Chondrocyte (in vitro differentiated cells): ENCODE measurements at regions not wholly inside any gene's neighbourhood (a gene's known extent, or its start where the extent isn't known, plus 50 kb on each side); places are given as distances from the start of the nearest gene placed in this dataset.

ENCODE experiments used
- DNase-seq: peaks from one replicate; pipeline ENCODE4 v3.0.0; 2021; ENCODE audit warnings: mixed read lengths, low spot score
- H3K27ac Mint-ChIP-seq: one replicate; pipeline ENCODE4 v1.8.0; 2021; ENCODE audit warnings: mild to moderate bottlenecking, moderate library complexity, mixed read lengths; ENCODE audit not compliant: unreplicated experiment
- H3K27me3 Mint-ChIP-seq: 2 replicates; pipeline ENCODE4 v1.8.0; 2021; ENCODE audit warnings: low read depth, mixed read lengths
- H3K36me3 Mint-ChIP-seq: 2 replicates; pipeline ENCODE4 v1.8.0; 2021; ENCODE audit warnings: low read depth, mixed read lengths
- H3K4me1 Mint-ChIP-seq: 2 replicates; pipeline ENCODE4 v1.8.0; 2021; ENCODE audit warnings: low read depth, mild to moderate bottlenecking, mixed read lengths
- H3K4me3 Mint-ChIP-seq: one replicate; pipeline ENCODE4 v1.8.0; 2021; ENCODE audit warnings: mild to moderate bottlenecking, moderate library complexity, mixed read lengths; ENCODE audit not compliant: unreplicated experiment
- H3K9me3 Mint-ChIP-seq: 2 replicates; pipeline ENCODE4 v1.8.0; 2021; ENCODE audit warnings: low read depth, mixed read lengths
- CTCF ChIP-seq: fragments of 200-600 bp; sonication (generic); IDR thresholded peaks from 2 replicates; pipeline ENCODE4 v1.5.0; 2021; ENCODE audit warnings: antibody characterized with exemption, mild to moderate bottlenecking, moderate library complexity

GRCh38 chr1:83626603-83627002 is 372.3 kb downstream of the TTLL7 start:
- TF ChIP-seq CTCF: no peak
- H3K4me3 Mint-ChIP-seq: no peak overlapping the region
- no peak overlapping the region for H3K27ac Mint-ChIP-seq
- no peak for DNase-seq
- H3K36me3 Mint-ChIP-seq: no peaks in the 10 kb centered on the region
- peaks cover 1% of the 10 kb centered on the region for H3K27me3 Mint-ChIP-seq
- no peaks in the 10 kb centered on the region for H3K4me1 Mint-ChIP-seq
- H3K9me3 Mint-ChIP-seq: peaks cover 5% of the 10 kb centered on the region

GRCh38 chr1:83625646-83626045 is 373.3 kb downstream of the TTLL7 start:
- H3K4me3 Mint-ChIP-seq: no peak overlapping the region
- no peaks in the 10 kb centered on the region for H3K36me3 Mint-ChIP-seq
- no peak overlapping the region for H3K27ac Mint-ChIP-seq
- no peak for TF ChIP-seq CTCF
- no peak for DNase-seq
- no peaks in the 10 kb centered on the region for H3K27me3 Mint-ChIP-seq
- H3K9me3 Mint-ChIP-seq: peaks cover 7% of the 10 kb centered on the region
- H3K4me1 Mint-ChIP-seq: no peaks in the 10 kb centered on the region

DNA sequence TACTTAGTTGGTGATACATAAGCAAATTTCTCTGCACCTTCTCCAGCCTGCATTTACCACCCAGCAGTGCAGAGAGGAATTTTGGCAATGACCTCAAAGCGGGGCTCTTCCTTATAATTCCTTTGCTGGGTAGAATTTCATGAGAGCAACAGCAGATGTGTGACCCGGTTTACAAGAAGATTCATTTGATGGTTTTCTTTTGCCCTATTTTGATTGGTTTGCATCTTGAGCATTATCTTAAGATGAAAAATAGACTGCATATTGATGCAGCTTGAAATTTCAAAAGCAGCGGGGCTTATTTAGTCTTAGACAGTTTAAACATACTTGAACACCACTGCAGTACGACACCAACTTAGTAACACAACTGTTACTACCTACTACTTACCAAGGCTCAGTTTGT is 378.9 kb downstream of the TTLL7 start:
- no peaks in the 10 kb centered on the region for H3K27me3 Mint-ChIP-seq
- H3K4me1 Mint-ChIP-seq: no peaks in the 10 kb centered on the region
- H3K27ac Mint-ChIP-seq: no peak overlapping the region
- no peak overlapping the region for H3K4me3 Mint-ChIP-seq
- TF ChIP-seq CTCF: no peak
- DNase-seq: no peak
- no peaks in the 10 kb centered on the region for H3K36me3 Mint-ChIP-seq
- H3K9me3 Mint-ChIP-seq: peaks cover 2% of the 10 kb centered on the region

DNA sequence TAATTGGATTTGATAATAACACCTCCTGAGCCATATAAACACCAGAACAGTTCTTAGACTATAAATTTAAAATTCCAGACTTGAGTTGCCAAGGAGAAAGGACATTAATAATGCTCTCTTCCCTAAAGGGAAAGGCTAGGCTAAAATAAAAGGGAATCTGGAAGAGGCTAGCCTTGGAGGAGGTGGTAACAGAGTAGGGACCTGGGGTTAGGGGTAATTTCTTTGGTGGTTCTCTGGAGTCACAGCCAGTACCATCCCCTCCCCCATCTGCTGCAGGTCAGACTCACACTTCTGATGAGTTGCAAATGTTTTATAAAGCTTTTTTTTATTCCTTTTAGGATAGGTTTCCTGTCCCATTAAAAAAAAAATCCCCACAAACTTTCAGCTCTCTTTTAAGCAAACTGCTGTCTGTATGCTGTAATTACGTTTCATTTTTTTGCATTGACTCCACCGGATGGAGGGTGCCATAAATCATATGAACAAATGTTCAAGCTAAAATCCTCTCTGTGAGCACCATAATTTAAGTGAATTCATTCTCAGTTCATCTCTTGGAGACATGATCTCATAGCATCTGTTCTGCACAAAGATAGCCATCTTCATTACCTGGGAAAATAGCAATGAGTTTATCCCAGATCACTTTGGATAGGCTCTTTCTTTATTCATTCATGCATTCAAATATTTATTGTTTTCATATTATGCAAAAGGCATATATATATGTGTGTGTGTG is 379.6 kb downstream of the TTLL7 start:
- TF ChIP-seq CTCF: no peak

DNA sequence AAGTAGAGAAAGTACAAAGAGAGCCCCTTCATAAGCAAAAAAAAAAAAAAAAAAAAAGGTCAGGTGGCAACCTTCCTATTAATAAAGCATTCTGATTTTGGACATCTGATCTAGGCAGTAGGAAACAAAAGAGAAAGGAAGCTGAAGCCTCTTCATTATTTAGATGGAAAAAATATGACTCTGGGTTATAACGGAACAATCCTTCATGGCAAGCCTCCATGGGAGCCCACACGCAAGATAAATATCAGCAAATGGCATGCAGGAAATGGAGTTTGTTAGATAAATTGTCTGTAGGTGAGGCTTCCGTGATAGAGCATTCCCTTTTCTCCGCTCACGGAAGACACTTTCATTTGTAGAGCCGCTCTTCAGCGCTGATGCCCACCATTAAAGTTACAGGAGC is 381.0 kb downstream of the TTLL7 start:
- no peak for TF ChIP-seq CTCF
- Mint-ChIP-seq H3K9me3 (peaks cover 2% of the 10 kb centered on the region), H3K27me3 (peaks cover 3% of the 10 kb centered on the region), H3K4me3 (no peak overlapping the region), H3K36me3 (no peaks in the 10 kb centered on the region), H3K27ac (no peak overlapping the region), H3K4me1 (no peaks in the 10 kb centered on the region)
- DNase-seq: no peak

More for the DNA sequence above, 379.6 kb downstream of the TTLL7 start:
- H3K27ac Mint-ChIP-seq: no peak overlapping the region
- no peaks in the 10 kb centered on the region for H3K27me3 Mint-ChIP-seq
- H3K4me3 Mint-ChIP-seq: no peak overlapping the region
- DNase-seq: no peak
- H3K36me3 Mint-ChIP-seq: no peaks in the 10 kb centered on the region
- H3K9me3 Mint-ChIP-seq: peaks cover 2% of the 10 kb centered on the region
- H3K4me1 Mint-ChIP-seq: no peaks in the 10 kb centered on the region
